OCI-LY1 (cell line): ENCODE measurements at regions not wholly inside any gene's neighbourhood (a gene's known extent, or its start where the extent isn't known, plus 50 kb on each side); places are given as distances from the start of the nearest gene placed in this dataset.

ENCODE experiments used
- H2AFZ ChIP-seq: fragments of 200-600 bp; sonication (generic), shearing (Covaris generic); 2 replicates; pipeline ENCODE4 v1.6.0; 2014; ENCODE audit warnings: antibody characterized with exemption, mild to moderate bottlenecking, low read length
- H3F3A ChIP-seq: fragments of 200-600 bp; sonication (generic), shearing (Covaris generic); 2 replicates; pipeline ENCODE4 v1.6.0; 2014; ENCODE audit warnings: mild to moderate bottlenecking, antibody characterized with exemption, low read length, moderate library complexity; ENCODE audit not compliant: insufficient read depth
- H3K27ac ChIP-seq: fragments of 200-600 bp; sonication (generic); 2 replicates; pipeline ENCODE4 v1.5.1; 2014; ENCODE audit warnings: low read length, mixed run types, mild to moderate bottlenecking, low read depth; ENCODE audit not compliant: poor library complexity, severe bottlenecking
- H3K27me3 ChIP-seq: fragments of 200-600 bp; sonication (generic); 2 replicates; pipeline ENCODE4 v1.6.0; 2014; ENCODE audit warnings: antibody characterized with exemption, mild to moderate bottlenecking, low read length, moderate library complexity; ENCODE audit not compliant: insufficient read depth
- H3K36me3 ChIP-seq: fragments of 200-600 bp; sonication (generic); 2 replicates; pipeline ENCODE4 v1.6.1; 2014; ENCODE audit warnings: mild to moderate bottlenecking, antibody characterized with exemption, low read length, moderate library complexity, mixed read lengths; ENCODE audit not compliant: insufficient read depth
- H3K4me1 ChIP-seq: fragments of 200-600 bp; sonication (generic); 2 replicates; pipeline ENCODE4 v1.5.1; 2014; ENCODE audit warnings: mild to moderate bottlenecking, low read length, moderate library complexity; ENCODE audit not compliant: insufficient read depth, severe bottlenecking
- H3K4me2 ChIP-seq: fragments of 200-600 bp; sonication (generic), shearing (Covaris generic); 2 replicates; pipeline ENCODE4 v1.6.1; 2014; ENCODE audit warnings: low read length
- H3K4me3 ChIP-seq: fragments of 200-600 bp; sonication (generic); 2 replicates; pipeline ENCODE4 v1.5.1; 2014; ENCODE audit warnings: low read length, low read depth, mild to moderate bottlenecking, mixed read lengths; ENCODE audit not compliant: poor library complexity, severe bottlenecking
- H3K79me2 ChIP-seq: fragments of 200-600 bp; shearing (Covaris generic); 2 replicates; pipeline ENCODE4 v1.6.1; 2016; ENCODE audit warnings: mixed run types, low read length, mixed read lengths; ENCODE audit not compliant: insufficient read depth
- H3K9ac ChIP-seq: fragments of 200-600 bp; sonication (generic), shearing (Covaris generic); 2 replicates; pipeline ENCODE4 v1.6.1; 2014; ENCODE audit warnings: mild to moderate bottlenecking, low read length, mixed read lengths
- H3K9me2 ChIP-seq: fragments of 200-600 bp; sonication (generic), shearing (Covaris generic); 2 replicates; pipeline ENCODE4 v1.6.1; 2014; ENCODE audit warnings: low read depth, mild to moderate bottlenecking, low read length, mixed read lengths
- H3K9me3 ChIP-seq: fragments of 200-600 bp; shearing (Covaris generic); 2 replicates; pipeline ENCODE4 v1.6.1; 2014; ENCODE audit warnings: low read length, mixed read lengths
- H4K20me1 ChIP-seq: fragments of 200-600 bp; sonication (generic), shearing (Covaris generic); 2 replicates; pipeline ENCODE4 v1.6.0; 2016; ENCODE audit warnings: mild to moderate bottlenecking, low read length; ENCODE audit not compliant: insufficient read depth
- CTCF ChIP-seq: fragments of 200-600 bp; sonication (generic), shearing (Covaris generic); IDR thresholded peaks from 2 replicates; pipeline ENCODE4 v1.5.1; 2017; ENCODE audit warnings: mild to moderate bottlenecking, antibody characterized with exemption, low read length, moderate library complexity, mixed read lengths
- EZH2 ChIP-seq: fragments of 200-600 bp; sonication (generic), shearing (Covaris generic); IDR thresholded peaks from 2 replicates; pipeline ENCODE4 v1.8.0; 2017; ENCODE audit warnings: borderline replicate concordance, mixed run types, mild to moderate bottlenecking, antibody characterized with exemption, low read length, moderate library complexity, mixed read lengths

DNA sequence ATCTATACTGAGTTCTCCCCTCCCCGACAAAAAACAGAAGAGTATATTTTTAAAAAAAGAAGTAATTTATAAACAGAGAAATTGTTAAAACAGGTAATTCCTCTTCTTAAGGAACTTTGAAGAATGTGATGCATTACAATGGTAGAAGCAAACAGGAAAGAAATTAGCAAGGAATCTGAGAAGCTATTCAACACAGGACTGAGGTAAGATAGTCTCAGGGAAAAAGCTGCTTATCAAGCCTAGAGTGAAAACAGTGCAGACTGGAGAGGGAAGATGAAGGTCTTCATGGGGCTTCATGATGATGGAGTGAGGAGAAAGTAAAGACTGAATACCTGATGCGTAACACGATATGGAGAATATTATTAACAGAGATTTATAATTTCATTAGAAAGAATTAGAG lies 880.0 kb downstream of the SLC16A7 start:
- no peaks in the 10 kb centered on the region for H3K79me2 ChIP-seq
- no peak overlapping the region for H3K9ac ChIP-seq
- TF ChIP-seq EZH2 (no peak), CTCF (no peak)
- H2AFZ ChIP-seq: no peak overlapping the region
- H4K20me1 ChIP-seq: no peaks in the 10 kb centered on the region
- no peaks in the 10 kb centered on the region for H3K36me3 ChIP-seq
- H3F3A ChIP-seq: no peaks in the 10 kb centered on the region
- H3K27ac ChIP-seq: no peak overlapping the region
- no peaks in the 10 kb centered on the region for H3K4me1 ChIP-seq
- H3K4me2 ChIP-seq: no peak overlapping the region
- H3K4me3 ChIP-seq: no peak overlapping the region
- no peaks in the 10 kb centered on the region for H3K9me3 ChIP-seq
- no peaks in the 10 kb centered on the region for H3K9me2 ChIP-seq
- H3K27me3 ChIP-seq: no peaks in the 10 kb centered on the region

DNA sequence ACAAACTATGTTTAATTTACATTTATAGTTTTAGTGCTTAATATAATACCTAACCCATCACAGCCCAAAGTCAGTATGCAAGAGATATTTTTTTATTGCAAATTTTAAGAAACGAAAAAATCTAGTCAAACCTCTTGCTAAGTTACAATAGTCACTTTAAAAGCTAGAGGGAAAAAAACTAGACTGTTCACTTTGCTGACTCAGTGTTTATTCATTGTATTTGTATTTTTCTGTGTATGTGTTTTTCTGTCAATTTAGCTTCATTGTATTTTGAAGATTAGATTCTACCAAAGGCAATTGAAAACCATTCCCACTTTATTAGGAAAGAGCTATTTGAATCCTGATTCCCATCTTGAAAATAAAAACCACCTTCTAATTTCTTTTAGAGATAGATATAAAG lies 891.5 kb downstream of the SLC16A7 start:
- TF ChIP-seq EZH2 (no peak), CTCF (no peak)
- no peak overlapping the region for H3K27ac ChIP-seq
- no peak overlapping the region for H2AFZ ChIP-seq
- no peak overlapping the region for H3K9ac ChIP-seq
- H3K4me3 ChIP-seq: no peak overlapping the region
- no peaks in the 10 kb centered on the region for H3K4me1 ChIP-seq
- H3K9me2 ChIP-seq: no peaks in the 10 kb centered on the region
- no peaks in the 10 kb centered on the region for H3K79me2 ChIP-seq
- no peak overlapping the region for H3K4me2 ChIP-seq
- no peaks in the 10 kb centered on the region for H3K9me3 ChIP-seq
- H3K36me3 ChIP-seq: no peaks in the 10 kb centered on the region
- H3F3A ChIP-seq: no peaks in the 10 kb centered on the region
- H3K27me3 ChIP-seq: no peaks in the 10 kb centered on the region
- H4K20me1 ChIP-seq: no peaks in the 10 kb centered on the region

DNA sequence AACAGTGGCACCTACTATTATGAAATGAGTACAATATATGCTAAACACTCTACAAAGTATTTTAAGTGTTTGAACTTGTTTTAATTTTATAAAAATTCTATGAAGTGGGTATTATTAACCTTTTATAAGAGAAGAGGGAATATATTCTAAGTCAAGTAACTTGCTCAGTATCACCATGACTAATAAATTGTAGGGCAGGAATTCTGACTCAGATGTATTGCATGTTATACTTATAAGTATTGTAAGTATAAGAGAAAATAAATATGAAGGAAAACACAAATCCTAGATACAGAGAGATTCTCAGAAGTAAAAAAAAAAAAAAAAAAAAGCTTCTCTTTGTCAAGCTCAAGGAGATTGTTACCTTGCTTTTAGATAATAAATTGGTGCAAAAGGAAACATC lies 893.2 kb downstream of the SLC16A7 start:
- Histone ChIP-seq H2AFZ (no peak overlapping the region), H3K4me3 (no peak overlapping the region), H3K9me3 (no peaks in the 10 kb centered on the region), H3K36me3 (no peaks in the 10 kb centered on the region), H3K27me3 (no peaks in the 10 kb centered on the region), H3F3A (no peaks in the 10 kb centered on the region), H3K4me2 (no peak overlapping the region), H3K79me2 (no peaks in the 10 kb centered on the region), H3K4me1 (no peaks in the 10 kb centered on the region), H3K27ac (no peak overlapping the region), H3K9ac (no peak overlapping the region), H3K9me2 (no peaks in the 10 kb centered on the region), H4K20me1 (no peaks in the 10 kb centered on the region)
- TF ChIP-seq CTCF (no peak), EZH2 (no peak)
